Neural cell (in vitro differentiated cells): ENCODE measurements at regions not wholly inside any gene's neighbourhood (a gene's known extent, or its start where the extent isn't known, plus 50 kb on each side); places are given as distances from the start of the nearest gene placed in this dataset.

Experiments
- H2AFZ ChIP-seq: fragments of 200-600, 300-800 bp; sonication (generic), shearing (Covaris generic); 2 replicates; pipeline ENCODE4 v1.6.0; 2014; ENCODE audit warnings: low read depth, mild to moderate bottlenecking, antibody characterized with exemption, low read length, moderate library complexity
- H3F3A ChIP-seq: fragments of 200-600 bp; shearing (Covaris generic); 2 replicates; pipeline ENCODE4 v1.6.1; 2016; ENCODE audit warnings: mild to moderate bottlenecking, moderate library complexity, mixed read lengths, antibody characterized with exemption, low read length; ENCODE audit not compliant: insufficient read depth, poor library complexity, severe bottlenecking
- H3K27ac ChIP-seq: fragments of 200-600, 300-800 bp; sonication (generic), shearing (Covaris generic); 2 replicates; pipeline ENCODE4 v1.5.1; 2014; ENCODE audit warnings: mild to moderate bottlenecking, low read length, moderate library complexity
- H3K27me3 ChIP-seq: fragments of 300-800, 200-600 bp; sonication (generic), shearing (Covaris generic); 2 replicates; pipeline ENCODE4 v1.6.0; 2014; ENCODE audit warnings: mild to moderate bottlenecking, low read depth, low read length, moderate library complexity; ENCODE audit not compliant: insufficient read depth
- H3K36me3 ChIP-seq: fragments of 300-800, 200-600 bp; sonication (generic), shearing (Covaris generic); 2 replicates; pipeline ENCODE4 v1.5.1; 2014; ENCODE audit warnings: mild to moderate bottlenecking, antibody characterized with exemption, low read length, moderate library complexity; ENCODE audit not compliant: insufficient read depth
- H3K4me2 ChIP-seq: fragments of 300-800, 200-600 bp; sonication (generic), shearing (Covaris generic); 2 replicates; pipeline ENCODE4 v1.6.0; 2014; ENCODE audit warnings: mild to moderate bottlenecking, low read length
- H3K4me3 ChIP-seq: fragments of 300-800, 200-600 bp; sonication (generic), shearing (Covaris generic); 2 replicates; pipeline ENCODE4 v1.5.1; 2014; ENCODE audit warnings: mild to moderate bottlenecking, low read length, moderate library complexity
- H3K79me2 ChIP-seq: fragments of 200-600 bp; shearing (Covaris generic); replicated peaks from 2 replicates; pipeline ENCODE4 v1.6.0; 2014; ENCODE audit warnings: mild to moderate bottlenecking, low read length, moderate library complexity; ENCODE audit not compliant: insufficient read depth
- H3K9ac ChIP-seq: fragments of 300-800, 200-600 bp; sonication (generic), shearing (Covaris generic); 2 replicates; pipeline ENCODE4 v1.6.1; 2016; ENCODE audit warnings: mild to moderate bottlenecking, low read length, mixed read lengths
- H3K9me2 ChIP-seq: fragments of 200-600 bp; shearing (Covaris generic); 2 replicates; pipeline ENCODE4 v1.6.1; 2016; ENCODE audit warnings: mild to moderate bottlenecking, low read length, mixed read lengths; ENCODE audit not compliant: insufficient read depth
- H3K9me3 ChIP-seq: fragments of 200-600, 300-800 bp; sonication (generic), shearing (Covaris generic); 2 replicates; pipeline ENCODE4 v1.6.1; 2016; ENCODE audit warnings: mild to moderate bottlenecking, mixed run types, low read length, moderate library complexity, mixed read lengths
- H4K20me1 ChIP-seq: fragments of 200-600 bp; shearing (Covaris generic); 2 replicates; pipeline ENCODE4 v1.6.1; 2016; ENCODE audit warnings: mild to moderate bottlenecking, mixed run types; ENCODE audit not compliant: insufficient read depth
- EP300 ChIP-seq: fragments of 450-650 bp; conservative IDR thresholded peaks from 2 replicates; pipeline ENCODE4 v1.6.1; 2014; ENCODE audit warnings: antibody characterized with exemption, mild to moderate bottlenecking, moderate library complexity; ENCODE audit not compliant: poor library complexity, severe bottlenecking
- EZH2 ChIP-seq: fragments of 200-600, 300-800 bp; shearing (Covaris generic), sonication (generic); IDR thresholded peaks from 2 replicates; pipeline ENCODE4 v1.6.1; 2014; ENCODE audit warnings: antibody characterized with exemption, low read length, borderline replicate concordance, mild to moderate bottlenecking; ENCODE audit not compliant: insufficient read depth, poor library complexity, severe bottlenecking
- MXI1 ChIP-seq: fragments of 450-650 bp; conservative IDR thresholded peaks from 2 replicates; pipeline ENCODE4 v1.6.1; 2014; ENCODE audit warnings: antibody characterized with exemption, mild to moderate bottlenecking; ENCODE audit not compliant: poor library complexity, severe bottlenecking
- POLR2AphosphoS5 ChIP-seq: IDR thresholded peaks from 2 replicates; pipeline ENCODE4 v1.6.1; 2012
- RAD21 ChIP-seq: fragments of 450-650 bp; conservative IDR thresholded peaks from 2 replicates; pipeline ENCODE4 v1.6.1; 2014; ENCODE audit warnings: antibody characterized with exemption, mild to moderate bottlenecking, moderate library complexity
- SMC3 ChIP-seq: fragments of 450-650 bp; conservative IDR thresholded peaks from 2 replicates; pipeline ENCODE4 v1.6.1; 2014; ENCODE audit warnings: antibody characterized with exemption, mild to moderate bottlenecking, moderate library complexity; ENCODE audit not compliant: poor library complexity
- TAF1 ChIP-seq: IDR thresholded peaks from 2 replicates; pipeline ENCODE4 v1.6.1; 2012; ENCODE audit warnings: low read depth
- TF ChIP-seq, protein P1 (sequence below): fragments of 450-650 bp; IDR thresholded peaks from 2 replicates; pipeline ENCODE4 v1.5.1; 2014; ENCODE audit warnings: antibody characterized with exemption, mild to moderate bottlenecking, moderate library complexity; ENCODE audit not compliant: poor library complexity, severe bottlenecking
- TF ChIP-seq, protein P2 (sequence below): IDR thresholded peaks from 2 replicates; pipeline ENCODE4 v1.6.1; 2012; ENCODE audit warnings: borderline replicate concordance

GRCh38 chr7:39811161-39811614 is 138.9 kb upstream of the CDK13 start:
- H3K4me2 ChIP-seq, result no peak overlapping the region
- no peak overlapping the region for H2AFZ ChIP-seq

DNA sequence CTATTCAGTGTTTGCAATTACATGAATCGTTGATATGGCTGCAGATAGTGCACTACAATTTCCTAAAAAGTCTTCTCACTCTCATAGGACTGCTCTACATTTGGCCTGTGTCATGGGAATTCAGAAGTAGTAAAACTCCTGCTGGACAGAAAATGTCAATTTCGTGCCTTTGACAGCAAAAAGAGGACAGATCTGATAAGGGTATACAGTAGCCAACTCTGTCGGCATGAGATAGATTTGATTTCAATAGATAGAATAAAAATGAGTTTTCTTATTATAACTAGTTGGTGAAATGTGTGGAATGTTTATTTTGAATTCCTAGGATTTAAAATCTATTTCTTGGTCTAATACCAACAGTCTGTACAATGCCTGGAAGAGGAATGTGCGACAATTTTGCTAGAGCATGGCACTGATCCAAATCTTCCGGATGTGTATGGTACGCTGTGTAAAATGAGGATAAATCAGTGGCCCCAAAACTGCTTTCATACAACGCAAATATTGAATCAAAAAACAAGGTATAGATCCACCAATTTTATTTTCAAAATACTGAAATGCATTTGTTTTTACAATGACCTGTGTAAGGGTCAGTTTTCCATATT is 133.5 kb upstream of the CDK13 start:
- H3K27ac ChIP-seq, result no peak overlapping the region
- H2AFZ ChIP-seq, result no peak overlapping the region
- H3K79me2 ChIP-seq, result no peaks in the 10 kb centered on the region
- no peaks in the 10 kb centered on the region for H3K36me3 ChIP-seq
- no peak overlapping the region for H3K4me2 ChIP-seq
- no peaks in the 10 kb centered on the region for H3K9me3 ChIP-seq
- TF ChIP-seq RAD21, result no peak
- no peak for TF ChIP-seq EP300
- no peak for TF ChIP-seq MXI1
- TF ChIP-seq TAF1, result no peak
- TF ChIP-seq EZH2, result no peak
- no peak for TF ChIP-seq POLR2AphosphoS5
- TF ChIP-seq, protein P1, sequence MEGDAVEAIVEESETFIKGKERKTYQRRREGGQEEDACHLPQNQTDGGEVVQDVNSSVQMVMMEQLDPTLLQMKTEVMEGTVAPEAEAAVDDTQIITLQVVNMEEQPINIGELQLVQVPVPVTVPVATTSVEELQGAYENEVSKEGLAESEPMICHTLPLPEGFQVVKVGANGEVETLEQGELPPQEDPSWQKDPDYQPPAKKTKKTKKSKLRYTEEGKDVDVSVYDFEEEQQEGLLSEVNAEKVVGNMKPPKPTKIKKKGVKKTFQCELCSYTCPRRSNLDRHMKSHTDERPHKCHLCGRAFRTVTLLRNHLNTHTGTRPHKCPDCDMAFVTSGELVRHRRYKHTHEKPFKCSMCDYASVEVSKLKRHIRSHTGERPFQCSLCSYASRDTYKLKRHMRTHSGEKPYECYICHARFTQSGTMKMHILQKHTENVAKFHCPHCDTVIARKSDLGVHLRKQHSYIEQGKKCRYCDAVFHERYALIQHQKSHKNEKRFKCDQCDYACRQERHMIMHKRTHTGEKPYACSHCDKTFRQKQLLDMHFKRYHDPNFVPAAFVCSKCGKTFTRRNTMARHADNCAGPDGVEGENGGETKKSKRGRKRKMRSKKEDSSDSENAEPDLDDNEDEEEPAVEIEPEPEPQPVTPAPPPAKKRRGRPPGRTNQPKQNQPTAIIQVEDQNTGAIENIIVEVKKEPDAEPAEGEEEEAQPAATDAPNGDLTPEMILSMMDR, result no peak
- no peak for TF ChIP-seq SMC3
- TF ChIP-seq, protein P2, sequence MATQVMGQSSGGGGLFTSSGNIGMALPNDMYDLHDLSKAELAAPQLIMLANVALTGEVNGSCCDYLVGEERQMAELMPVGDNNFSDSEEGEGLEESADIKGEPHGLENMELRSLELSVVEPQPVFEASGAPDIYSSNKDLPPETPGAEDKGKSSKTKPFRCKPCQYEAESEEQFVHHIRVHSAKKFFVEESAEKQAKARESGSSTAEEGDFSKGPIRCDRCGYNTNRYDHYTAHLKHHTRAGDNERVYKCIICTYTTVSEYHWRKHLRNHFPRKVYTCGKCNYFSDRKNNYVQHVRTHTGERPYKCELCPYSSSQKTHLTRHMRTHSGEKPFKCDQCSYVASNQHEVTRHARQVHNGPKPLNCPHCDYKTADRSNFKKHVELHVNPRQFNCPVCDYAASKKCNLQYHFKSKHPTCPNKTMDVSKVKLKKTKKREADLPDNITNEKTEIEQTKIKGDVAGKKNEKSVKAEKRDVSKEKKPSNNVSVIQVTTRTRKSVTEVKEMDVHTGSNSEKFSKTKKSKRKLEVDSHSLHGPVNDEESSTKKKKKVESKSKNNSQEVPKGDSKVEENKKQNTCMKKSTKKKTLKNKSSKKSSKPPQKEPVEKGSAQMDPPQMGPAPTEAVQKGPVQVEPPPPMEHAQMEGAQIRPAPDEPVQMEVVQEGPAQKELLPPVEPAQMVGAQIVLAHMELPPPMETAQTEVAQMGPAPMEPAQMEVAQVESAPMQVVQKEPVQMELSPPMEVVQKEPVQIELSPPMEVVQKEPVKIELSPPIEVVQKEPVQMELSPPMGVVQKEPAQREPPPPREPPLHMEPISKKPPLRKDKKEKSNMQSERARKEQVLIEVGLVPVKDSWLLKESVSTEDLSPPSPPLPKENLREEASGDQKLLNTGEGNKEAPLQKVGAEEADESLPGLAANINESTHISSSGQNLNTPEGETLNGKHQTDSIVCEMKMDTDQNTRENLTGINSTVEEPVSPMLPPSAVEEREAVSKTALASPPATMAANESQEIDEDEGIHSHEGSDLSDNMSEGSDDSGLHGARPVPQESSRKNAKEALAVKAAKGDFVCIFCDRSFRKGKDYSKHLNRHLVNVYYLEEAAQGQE, result no peak
- H3F3A ChIP-seq, result no peaks in the 10 kb centered on the region
- H3K4me3 ChIP-seq, result no peak overlapping the region
- H3K9me2 ChIP-seq, result no peaks in the 10 kb centered on the region
- H3K27me3 ChIP-seq, result no peaks in the 10 kb centered on the region
- H3K9ac ChIP-seq, result no peak overlapping the region
- no peaks in the 10 kb centered on the region for H4K20me1 ChIP-seq

More at GRCh38 chr7:39811161-39811614, 138.9 kb upstream of the CDK13 start:
- Histone ChIP-seq H3K4me3 (no peak overlapping the region), H3K27me3 (no peaks in the 10 kb centered on the region), H3F3A (no peaks in the 10 kb centered on the region), H3K9me3 (no peaks in the 10 kb centered on the region), H4K20me1 (no peaks in the 10 kb centered on the region), H3K9ac (no peak overlapping the region), H3K9me2 (no peaks in the 10 kb centered on the region), H3K36me3 (no peaks in the 10 kb centered on the region), H3K27ac (no peak overlapping the region), H3K79me2 (no peaks in the 10 kb centered on the region)
- no peak for TF ChIP-seq EZH2
